ENCODE measurements at regions not wholly inside any gene's neighbourhood (a gene's known extent, or its start where the extent isn't known, plus 50 kb on each side); places are given as distances from the start of the nearest gene placed in this dataset.
A peak's percentile ranks its signal among the peaks of the same experiment; 100 is the strongest.

DNA sequence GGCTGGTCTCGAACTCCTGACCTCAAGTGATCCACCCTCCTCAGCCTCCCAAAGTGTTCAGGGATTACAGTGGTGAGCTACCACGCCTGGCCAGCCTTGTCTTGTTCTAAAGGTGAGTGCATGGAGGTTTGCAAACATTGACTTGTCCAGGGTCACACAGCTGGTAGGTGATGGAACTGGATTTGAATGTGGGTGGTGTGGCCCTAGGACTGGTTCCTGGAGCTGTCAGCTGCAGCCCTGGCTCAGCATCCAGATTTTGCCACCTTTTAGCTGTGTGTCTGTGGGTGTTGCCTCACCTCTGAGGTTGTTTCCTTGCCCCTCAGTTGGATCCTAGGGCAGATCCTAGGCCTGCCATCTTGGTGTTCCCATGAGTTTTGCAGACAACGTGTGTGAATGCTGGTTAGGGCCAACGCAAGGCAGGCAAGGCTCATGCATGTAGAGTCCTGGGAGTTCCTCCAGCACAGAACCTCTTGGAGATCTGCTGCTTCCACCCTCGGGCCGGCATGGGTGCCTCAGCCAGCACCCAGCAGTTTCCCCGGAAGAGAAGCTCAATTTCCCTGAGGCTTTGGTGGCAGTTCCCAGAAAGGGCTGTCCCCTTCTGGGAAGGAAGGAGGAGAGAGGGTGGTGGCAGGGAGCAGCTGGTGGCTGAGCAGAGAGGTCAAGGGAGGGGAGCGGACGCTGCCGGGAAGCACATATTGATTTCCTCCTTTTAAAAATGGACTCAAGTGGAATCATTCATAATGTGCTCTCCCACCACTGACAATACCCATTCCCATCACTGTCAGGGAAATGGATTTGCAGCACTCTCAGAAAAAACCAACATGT lies 127.6 kb upstream of the HS6ST1 start:
- Histone ChIP-seq H3K27me3 (no peaks in the 10 kb centered on the region), H3K4me3 (no peak overlapping the region), H3K27ac (peak overlapping the region in 1 of 4 donors; percentile 43), H3K4me1 (peaks cover 21% of the 10 kb centered on the region), H3K9me3 (no peaks in the 10 kb centered on the region), H3K36me3 (replicated peaks in 1 of 2; ENCODE audit: insufficient read depth in 1 of 2, low read depth in 2 of 2) (no peaks in the 10 kb centered on the region)
- intact Hi-C loops (cut with DNase I) = no loop called here
- ATAC-seq (no peak), DNase-seq (peak in 2 of 4 donors; percentile 6 to 11)
- no peak for TF ChIP-seq POLR2A (IDR thresholded peaks at IDR 0.05)
- TF ChIP-seq, protein P1, sequence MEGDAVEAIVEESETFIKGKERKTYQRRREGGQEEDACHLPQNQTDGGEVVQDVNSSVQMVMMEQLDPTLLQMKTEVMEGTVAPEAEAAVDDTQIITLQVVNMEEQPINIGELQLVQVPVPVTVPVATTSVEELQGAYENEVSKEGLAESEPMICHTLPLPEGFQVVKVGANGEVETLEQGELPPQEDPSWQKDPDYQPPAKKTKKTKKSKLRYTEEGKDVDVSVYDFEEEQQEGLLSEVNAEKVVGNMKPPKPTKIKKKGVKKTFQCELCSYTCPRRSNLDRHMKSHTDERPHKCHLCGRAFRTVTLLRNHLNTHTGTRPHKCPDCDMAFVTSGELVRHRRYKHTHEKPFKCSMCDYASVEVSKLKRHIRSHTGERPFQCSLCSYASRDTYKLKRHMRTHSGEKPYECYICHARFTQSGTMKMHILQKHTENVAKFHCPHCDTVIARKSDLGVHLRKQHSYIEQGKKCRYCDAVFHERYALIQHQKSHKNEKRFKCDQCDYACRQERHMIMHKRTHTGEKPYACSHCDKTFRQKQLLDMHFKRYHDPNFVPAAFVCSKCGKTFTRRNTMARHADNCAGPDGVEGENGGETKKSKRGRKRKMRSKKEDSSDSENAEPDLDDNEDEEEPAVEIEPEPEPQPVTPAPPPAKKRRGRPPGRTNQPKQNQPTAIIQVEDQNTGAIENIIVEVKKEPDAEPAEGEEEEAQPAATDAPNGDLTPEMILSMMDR (IDR thresholded peaks at IDR 0.05) = no peak
- 77 to 93% methylated on average over 10 of the region's 10 CpGs for WGBS, 2 donors

DNA sequence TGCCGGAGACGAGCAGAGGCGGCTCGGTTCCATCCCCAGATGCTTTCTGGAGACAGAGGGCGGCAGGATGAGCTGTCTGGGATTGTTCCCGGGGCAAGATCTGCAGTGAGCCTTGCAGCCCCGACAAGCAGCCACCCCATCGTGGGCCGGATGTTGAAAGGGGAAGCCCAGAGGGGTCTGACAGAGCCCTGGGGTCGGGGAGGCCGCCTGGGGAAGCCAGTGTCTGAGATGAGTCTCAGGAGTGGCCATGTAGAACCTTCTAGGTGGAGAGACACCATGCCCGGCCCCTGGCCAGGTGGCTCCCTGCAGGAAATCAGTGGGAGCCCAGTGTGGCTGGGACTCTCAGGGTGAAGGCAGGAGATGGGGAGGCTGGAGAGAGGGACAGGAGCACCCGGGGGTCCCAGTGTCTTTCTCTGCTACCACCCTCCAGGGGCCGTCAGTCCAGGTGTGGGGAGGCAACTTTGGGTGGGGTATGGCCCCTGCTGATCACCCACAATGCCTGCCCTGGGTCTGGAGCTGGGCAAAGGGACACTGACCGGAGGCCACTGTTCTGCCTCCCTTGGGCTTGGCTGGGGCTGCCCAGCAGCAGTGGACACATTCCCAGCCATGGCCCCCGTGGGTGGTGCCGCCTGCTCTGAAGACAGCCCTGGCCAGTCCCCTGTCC lies 128.3 kb upstream of the HS6ST1 start:
- no peak for TF ChIP-seq POLR2A (IDR thresholded peaks at IDR 0.05)
- TF ChIP-seq, protein P1 (IDR thresholded peaks at IDR 0.05) = no peak
- H3K36me3 ChIP-seq (replicated peaks in 1 of 2; ENCODE audit: insufficient read depth in 1 of 2, low read depth in 2 of 2) = no peaks in the 10 kb centered on the region
- intact Hi-C loops (cut with DNase I) = no loop called here
- no peak overlapping the region for H3K4me3 ChIP-seq
- H3K27me3 ChIP-seq = no peaks in the 10 kb centered on the region
- H3K9me3 ChIP-seq = no peaks in the 10 kb centered on the region
- H3K4me1 ChIP-seq = peaks cover 14% of the 10 kb centered on the region
- DNase-seq (peak in 2 of 4 donors; percentile 5 to 8), ATAC-seq (no peak)
- WGBS, 2 donors = 80 to 93% methylated on average over 2 to 16 of the region's 17 CpGs
- peak overlapping the region in 1 of 4 donors; percentile 43 for H3K27ac ChIP-seq

DNA sequence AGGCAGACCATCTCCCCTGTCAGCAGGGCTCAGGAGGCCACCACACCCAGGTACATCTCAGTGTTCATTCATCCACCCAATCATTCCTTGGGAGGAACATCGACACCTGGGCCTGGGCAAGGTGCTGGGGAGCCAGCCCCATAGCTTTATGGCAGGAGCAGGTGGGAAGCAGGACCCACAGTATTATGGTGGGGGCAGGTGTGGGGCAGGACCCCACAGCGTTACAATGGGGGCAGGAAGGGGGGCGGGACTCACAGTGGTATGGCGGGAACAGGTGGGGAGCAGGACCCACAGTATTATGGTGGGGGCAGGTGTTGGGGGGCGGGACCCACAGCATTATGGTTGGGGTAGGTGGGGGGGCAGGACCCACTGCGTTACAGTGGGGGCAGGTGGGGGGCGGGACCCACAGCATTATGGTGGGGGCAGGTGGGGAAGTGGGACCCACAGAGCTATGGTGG lies 128.9 kb upstream of the HS6ST1 start:
- H3K4me1 ChIP-seq = peaks cover 8% of the 10 kb centered on the region
- intact Hi-C loops (cut with DNase I) = no loop called here
- no peak for TF ChIP-seq POLR2A (IDR thresholded peaks at IDR 0.05)
- TF ChIP-seq, protein P1 (IDR thresholded peaks at IDR 0.05) = no peak
- ATAC-seq = no peak
- no peak for DNase-seq
- H3K4me3 ChIP-seq = no peak overlapping the region
- H3K36me3 ChIP-seq (replicated peaks in 1 of 2; ENCODE audit: insufficient read depth in 1 of 2, low read depth in 2 of 2) = no peaks in the 10 kb centered on the region
- no peaks in the 10 kb centered on the region for H3K9me3 ChIP-seq
- 76 to 84% methylated on average over 5 to 6 of the region's 7 CpGs for WGBS, 2 donors
- no peak overlapping the region for H3K27ac ChIP-seq
- no peaks in the 10 kb centered on the region for H3K27me3 ChIP-seq

DNA sequence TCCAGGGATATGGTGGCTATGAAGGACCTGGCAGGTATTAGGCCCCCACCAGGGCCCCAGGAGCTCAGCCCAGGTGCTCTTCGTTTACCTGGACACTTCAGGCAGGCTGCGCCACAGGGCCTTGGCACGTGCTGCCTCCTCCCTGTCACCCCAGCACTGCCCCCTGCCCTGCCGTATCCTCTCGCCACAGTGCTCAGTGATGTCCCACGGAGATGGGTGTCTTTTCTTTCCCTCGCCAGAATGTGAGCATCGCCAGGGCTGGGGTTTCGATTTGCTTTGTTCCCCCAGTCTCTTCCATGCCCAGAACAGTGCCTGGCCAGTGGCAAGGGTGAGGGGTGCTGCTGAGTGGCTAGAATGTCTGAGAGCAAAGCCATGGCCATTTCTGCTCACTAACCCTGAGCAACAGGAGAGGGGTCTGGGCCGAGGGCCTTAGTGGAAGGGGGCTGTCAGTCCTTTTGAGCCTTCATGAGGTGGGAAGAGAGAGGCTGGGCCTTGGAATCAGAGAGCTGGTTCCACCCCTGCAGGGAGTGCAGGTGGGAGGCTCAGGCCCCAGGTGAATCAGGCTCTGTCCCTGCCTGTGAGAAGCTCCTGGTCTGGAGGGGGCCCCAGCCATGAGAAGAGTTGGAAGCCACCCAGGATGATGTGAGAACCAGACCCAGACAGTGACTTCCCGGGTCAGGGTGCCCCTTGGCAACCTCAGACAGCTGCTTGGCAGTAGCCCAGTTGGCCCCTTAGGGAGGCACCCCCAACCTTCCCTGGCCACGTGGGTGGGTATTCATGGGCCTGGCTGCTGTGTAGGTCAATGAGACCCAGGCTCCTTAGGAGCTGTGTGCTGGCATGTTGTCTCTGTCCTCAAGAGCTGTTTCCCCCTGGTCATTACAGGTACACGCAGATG lies 129.9 kb upstream of the HS6ST1 start:
- Histone ChIP-seq H3K4me1 (no peaks in the 10 kb centered on the region), H3K36me3 (replicated peaks in 1 of 2; ENCODE audit: insufficient read depth in 1 of 2, low read depth in 2 of 2) (no peaks in the 10 kb centered on the region), H3K9me3 (no peaks in the 10 kb centered on the region), H3K27me3 (no peaks in the 10 kb centered on the region), H3K4me3 (no peak overlapping the region), H3K27ac (no peak overlapping the region)
- no peak for ATAC-seq
- WGBS, 2 donors = 89 to 91% methylated on average over 11 to 13 of the region's 13 CpGs
- intact Hi-C loops (cut with DNase I) = no loop called here
- DNase-seq = peak in 1 of 4 donors; percentile 7
- no peak for TF ChIP-seq POLR2A (IDR thresholded peaks at IDR 0.05)
- TF ChIP-seq, protein P1 (IDR thresholded peaks at IDR 0.05) = no peak
